A673 (cell line): ENCODE measurements at regions not wholly inside any gene's neighbourhood (a gene's known extent, or its start where the extent isn't known, plus 50 kb on each side); places are given as distances from the start of the nearest gene placed in this dataset.

Experiments used
- BruUV-seq: library from RNA; stranded (reverse); fragments of 400-500 nt; replicated peaks from 2 replicates; lab custom pipeline; 2021; lab: Mats Ljungman, UMichigan
- CTCF ChIA-PET: fragments of 300-600 bp; sonication (Branson Sonifier 250); formaldehyde crosslinking; loops from one replicate; lab custom pipeline; 2022; ENCODE audit warnings: antibody characterized with exemption; lab: Charles Lee
- POLR2A ChIA-PET: fragments of 300-600 bp; sonication (Branson Sonifier 250); formaldehyde crosslinking; loops from one replicate; lab custom pipeline; 2022; ENCODE audit warnings: antibody characterized with exemption; ENCODE audit not compliant: low non-redundant PET; lab: Charles Lee
- DNase-seq: peaks from one replicate; pipeline ENCODE4 v3.0.0-alpha.2; 2015; ENCODE audit warnings: low spot score
- H3K27ac ChIP-seq: fragments of 200-600 bp; sonication (generic); 2 replicates; pipeline ENCODE4 v1.5.1; 2016; ENCODE audit warnings: mixed run types, low read depth, mild to moderate bottlenecking, mixed read lengths, antibody characterized with exemption, low read length; ENCODE audit not compliant: poor library complexity, severe bottlenecking
- H3K27me3 ChIP-seq: fragments of 200-600 bp; sonication (generic); replicated peaks from 2 replicates; pipeline ENCODE4 v1.6.1; 2017; ENCODE audit warnings: mixed run types, low read depth, mild to moderate bottlenecking, mixed read lengths, antibody characterized with exemption, low read length; ENCODE audit not compliant: insufficient read depth, poor library complexity
- H3K36me3 ChIP-seq: fragments of 200-600 bp; sonication (generic); 2 replicates; pipeline ENCODE4 v1.6.1; 2016; ENCODE audit warnings: mixed run types, mild to moderate bottlenecking, mixed read lengths, antibody characterized with exemption, low read length; ENCODE audit not compliant: insufficient read depth, poor library complexity, severe bottlenecking
- H3K4me1 ChIP-seq: fragments of 200-600 bp; sonication (generic); 2 replicates; pipeline ENCODE4 v1.6.1; 2017; ENCODE audit warnings: mixed run types, mild to moderate bottlenecking, mixed read lengths, antibody characterized with exemption, low read length; ENCODE audit not compliant: insufficient read depth, poor library complexity, severe bottlenecking
- H3K4me3 ChIP-seq: fragments of 200-600 bp; sonication (generic); 2 replicates; pipeline ENCODE4 v1.5.1; 2016; ENCODE audit warnings: low read depth, mixed run types, mild to moderate bottlenecking, mixed read lengths, low read length; ENCODE audit not compliant: poor library complexity, severe bottlenecking
- H3K9me3 ChIP-seq: fragments of 200-600 bp; sonication (generic); 2 replicates; pipeline ENCODE4 v1.6.1; 2016; ENCODE audit warnings: mixed run types, low read depth, mild to moderate bottlenecking, mixed read lengths, antibody characterized with exemption, low read length; ENCODE audit not compliant: poor library complexity, severe bottlenecking
- EZH2 ChIP-seq: fragments of 200-600 bp; sonication (generic); IDR thresholded peaks from 2 replicates; pipeline ENCODE4 v1.6.1; 2017; ENCODE audit warnings: borderline replicate concordance, low read depth, mild to moderate bottlenecking, mixed read lengths, antibody characterized with exemption, low read length; ENCODE audit not compliant: poor library complexity, severe bottlenecking
- intact Hi-C: fragments of 100-400 bp; cut with micrococcal nuclease; formaldehyde crosslinking; loops from one replicate; pipeline ENCODE4 v1.10.0; 2022; ENCODE audit not compliant: unreplicated experiment
- TF ChIP-seq, protein P1 (sequence below): fragments of 300-800, 200-600 bp; sonication (generic); conservative IDR thresholded peaks from 2 replicates; pipeline ENCODE4 v1.5.1; 2017; ENCODE audit warnings: low read depth, mild to moderate bottlenecking, antibody characterized with exemption, low read length, moderate library complexity, mixed read lengths

DNA sequence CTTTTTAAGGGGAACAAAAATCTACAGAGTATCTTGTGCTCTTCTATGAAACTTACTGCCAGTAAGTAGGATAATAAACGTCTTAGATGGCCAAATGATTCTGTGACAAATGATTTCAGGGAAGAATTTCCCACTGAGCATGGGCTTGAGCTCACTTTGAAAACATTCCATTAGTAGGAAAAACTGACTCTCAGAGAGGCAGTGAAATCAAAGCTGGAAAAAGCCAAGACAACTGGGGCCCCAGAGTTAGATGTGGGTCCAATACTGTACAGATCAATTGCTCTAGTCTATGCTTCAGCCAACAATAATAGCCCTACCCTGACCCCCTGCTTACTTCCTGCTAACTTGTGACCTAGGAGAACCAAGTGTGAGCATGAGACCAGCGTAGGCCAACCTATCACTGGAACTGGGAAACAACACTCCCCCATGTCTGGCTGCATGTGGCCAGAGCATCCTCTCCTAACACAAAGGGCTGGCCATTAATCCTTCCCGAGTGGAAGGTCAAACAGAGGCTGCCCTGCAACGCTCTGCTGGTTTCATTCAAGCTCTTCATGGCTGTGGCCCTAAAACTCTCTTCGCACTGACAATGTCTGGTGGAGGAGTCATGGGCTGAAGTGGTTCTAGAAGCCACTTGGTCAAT lies 68.8 kb downstream of the FOXB1 start:
- ChIA-PET POLR2A (no interaction called here), CTCF (no interaction called here)
- Histone ChIP-seq H3K36me3 (no peaks in the 10 kb centered on the region), H3K9me3 (no peaks in the 10 kb centered on the region), H3K4me1 (no peaks in the 10 kb centered on the region), H3K27ac (no peak overlapping the region), H3K4me3 (no peak overlapping the region), H3K27me3 (no peaks in the 10 kb centered on the region)
- intact Hi-C loops, result no loop called here
- no peak for DNase-seq
- TF ChIP-seq EZH2, result no peak
- TF ChIP-seq, protein P1, sequence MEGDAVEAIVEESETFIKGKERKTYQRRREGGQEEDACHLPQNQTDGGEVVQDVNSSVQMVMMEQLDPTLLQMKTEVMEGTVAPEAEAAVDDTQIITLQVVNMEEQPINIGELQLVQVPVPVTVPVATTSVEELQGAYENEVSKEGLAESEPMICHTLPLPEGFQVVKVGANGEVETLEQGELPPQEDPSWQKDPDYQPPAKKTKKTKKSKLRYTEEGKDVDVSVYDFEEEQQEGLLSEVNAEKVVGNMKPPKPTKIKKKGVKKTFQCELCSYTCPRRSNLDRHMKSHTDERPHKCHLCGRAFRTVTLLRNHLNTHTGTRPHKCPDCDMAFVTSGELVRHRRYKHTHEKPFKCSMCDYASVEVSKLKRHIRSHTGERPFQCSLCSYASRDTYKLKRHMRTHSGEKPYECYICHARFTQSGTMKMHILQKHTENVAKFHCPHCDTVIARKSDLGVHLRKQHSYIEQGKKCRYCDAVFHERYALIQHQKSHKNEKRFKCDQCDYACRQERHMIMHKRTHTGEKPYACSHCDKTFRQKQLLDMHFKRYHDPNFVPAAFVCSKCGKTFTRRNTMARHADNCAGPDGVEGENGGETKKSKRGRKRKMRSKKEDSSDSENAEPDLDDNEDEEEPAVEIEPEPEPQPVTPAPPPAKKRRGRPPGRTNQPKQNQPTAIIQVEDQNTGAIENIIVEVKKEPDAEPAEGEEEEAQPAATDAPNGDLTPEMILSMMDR, result no peak
- BruUV-seq, result no TSS peak

DNA sequence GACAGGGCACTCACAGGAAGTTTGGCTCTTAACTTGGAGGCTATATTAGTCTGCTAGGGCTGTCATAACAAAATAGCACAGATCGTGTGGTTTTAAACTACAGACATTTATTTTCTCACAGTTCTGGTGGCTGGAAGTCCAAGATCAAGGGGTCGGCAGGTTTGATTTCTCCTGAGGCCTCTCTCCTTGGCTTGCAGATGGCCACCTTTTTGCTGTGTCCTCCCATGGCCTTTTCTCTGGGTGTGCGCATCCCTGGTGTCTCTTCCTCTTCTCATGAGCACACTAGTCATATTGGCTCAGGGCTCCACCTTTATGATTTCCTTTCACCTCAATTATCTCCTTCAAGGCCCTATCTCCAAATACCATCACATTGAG lies 69.3 kb downstream of the FOXB1 start:
- Histone ChIP-seq H3K27me3 (no peaks in the 10 kb centered on the region), H3K4me3 (no peak overlapping the region), H3K9me3 (no peaks in the 10 kb centered on the region), H3K36me3 (no peaks in the 10 kb centered on the region), H3K4me1 (no peaks in the 10 kb centered on the region), H3K27ac (no peak overlapping the region)
- intact Hi-C loops, result no loop called here
- TF ChIP-seq, protein P1, result no peak
- no peak for TF ChIP-seq EZH2
- POLR2A ChIA-PET, result no interaction called here
- no peak for DNase-seq
- CTCF ChIA-PET, result no interaction called here
- BruUV-seq, result no TSS peak

DNA sequence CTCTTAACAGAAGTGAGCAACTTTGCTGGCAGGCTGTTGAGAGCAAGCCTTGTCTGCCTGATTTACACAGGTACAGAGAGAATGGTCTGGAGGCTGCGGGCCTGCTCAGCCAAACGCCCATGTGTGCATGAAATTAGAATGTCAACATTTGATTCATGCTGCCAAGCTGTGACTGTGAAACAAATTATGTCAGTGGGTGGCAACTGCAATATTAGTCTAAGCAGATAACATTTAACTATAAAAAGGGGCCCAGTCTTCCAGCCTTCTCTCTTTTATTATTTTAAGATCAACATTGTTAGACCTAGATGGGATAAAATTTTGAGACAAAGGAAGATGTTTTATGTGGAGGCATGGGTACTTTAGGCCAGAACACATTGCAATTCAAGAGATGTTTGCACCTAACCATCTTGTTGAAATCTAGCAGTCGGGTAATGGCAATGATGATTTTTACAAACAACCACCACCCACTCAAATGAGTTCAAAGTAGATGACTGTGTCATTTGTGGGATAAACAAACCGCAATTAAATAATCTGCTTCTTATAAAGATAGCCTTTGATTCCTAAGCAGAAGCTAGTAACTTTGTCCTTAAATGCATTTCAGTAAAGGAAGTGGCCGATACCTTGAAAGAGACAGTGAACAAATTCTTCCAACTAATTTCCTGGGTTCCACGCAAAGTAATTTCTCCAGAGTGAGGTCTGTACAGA lies 70.2 kb downstream of the FOXB1 start:
- TF ChIP-seq, protein P1, result no peak
- no peak for TF ChIP-seq EZH2
- no TSS peak for BruUV-seq
- ChIA-PET CTCF (no interaction called here), POLR2A (no interaction called here)
- no peaks in the 10 kb centered on the region for H3K4me1 ChIP-seq
- H3K27me3 ChIP-seq, result no peaks in the 10 kb centered on the region
- no peak overlapping the region for H3K4me3 ChIP-seq
- intact Hi-C loops, result no loop called here
- H3K9me3 ChIP-seq, result no peaks in the 10 kb centered on the region
- H3K36me3 ChIP-seq, result no peaks in the 10 kb centered on the region
- H3K27ac ChIP-seq, result no peak overlapping the region
- DNase-seq, result no peak
